DND-41 (cell line): ENCODE measurements at regions not wholly inside any gene's neighbourhood (a gene's known extent, or its start where the extent isn't known, plus 50 kb on each side); places are given as distances from the start of the nearest gene placed in this dataset.

Experiments used
- EZH2 ChIP-seq: IDR thresholded peaks from 3 replicates; pipeline ENCODE4 v1.6.1; 2012; ENCODE audit warnings: borderline replicate concordance, low read depth, mild to moderate bottlenecking, moderate library complexity, low read length, inconsistent platforms; ENCODE audit not compliant: severe bottlenecking
- TF ChIP-seq, protein P1 (sequence below): IDR thresholded peaks from 2 replicates; pipeline ENCODE4 v1.5.1; 2012; ENCODE audit warnings: borderline replicate concordance, low read length, moderate library complexity, mild to moderate bottlenecking; ENCODE audit not compliant: poor library complexity, severe bottlenecking; ENCODE audit errors: extremely low read depth

- TF ChIP-seq, protein P1, sequence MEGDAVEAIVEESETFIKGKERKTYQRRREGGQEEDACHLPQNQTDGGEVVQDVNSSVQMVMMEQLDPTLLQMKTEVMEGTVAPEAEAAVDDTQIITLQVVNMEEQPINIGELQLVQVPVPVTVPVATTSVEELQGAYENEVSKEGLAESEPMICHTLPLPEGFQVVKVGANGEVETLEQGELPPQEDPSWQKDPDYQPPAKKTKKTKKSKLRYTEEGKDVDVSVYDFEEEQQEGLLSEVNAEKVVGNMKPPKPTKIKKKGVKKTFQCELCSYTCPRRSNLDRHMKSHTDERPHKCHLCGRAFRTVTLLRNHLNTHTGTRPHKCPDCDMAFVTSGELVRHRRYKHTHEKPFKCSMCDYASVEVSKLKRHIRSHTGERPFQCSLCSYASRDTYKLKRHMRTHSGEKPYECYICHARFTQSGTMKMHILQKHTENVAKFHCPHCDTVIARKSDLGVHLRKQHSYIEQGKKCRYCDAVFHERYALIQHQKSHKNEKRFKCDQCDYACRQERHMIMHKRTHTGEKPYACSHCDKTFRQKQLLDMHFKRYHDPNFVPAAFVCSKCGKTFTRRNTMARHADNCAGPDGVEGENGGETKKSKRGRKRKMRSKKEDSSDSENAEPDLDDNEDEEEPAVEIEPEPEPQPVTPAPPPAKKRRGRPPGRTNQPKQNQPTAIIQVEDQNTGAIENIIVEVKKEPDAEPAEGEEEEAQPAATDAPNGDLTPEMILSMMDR: no peak
- no peak for TF ChIP-seq EZH2
Measured at GRCh38 chr4:177100307-177100706, 209.4 kb upstream of the NEIL3 start.
